GM18907 (cell line): ENCODE measurements at regions not wholly inside any gene's neighbourhood (a gene's known extent, or its start where the extent isn't known, plus 50 kb on each side); places are given as distances from the start of the nearest gene placed in this dataset.

Experiments
- ATAC-seq: cut with Tn5 transposase; IDR thresholded peaks from one replicate; pipeline ENCODE4 v1.9.1; 2021; ENCODE audit warnings: mild to moderate bottlenecking, moderate library complexity; ENCODE audit not compliant: unreplicated experiment

DNA sequence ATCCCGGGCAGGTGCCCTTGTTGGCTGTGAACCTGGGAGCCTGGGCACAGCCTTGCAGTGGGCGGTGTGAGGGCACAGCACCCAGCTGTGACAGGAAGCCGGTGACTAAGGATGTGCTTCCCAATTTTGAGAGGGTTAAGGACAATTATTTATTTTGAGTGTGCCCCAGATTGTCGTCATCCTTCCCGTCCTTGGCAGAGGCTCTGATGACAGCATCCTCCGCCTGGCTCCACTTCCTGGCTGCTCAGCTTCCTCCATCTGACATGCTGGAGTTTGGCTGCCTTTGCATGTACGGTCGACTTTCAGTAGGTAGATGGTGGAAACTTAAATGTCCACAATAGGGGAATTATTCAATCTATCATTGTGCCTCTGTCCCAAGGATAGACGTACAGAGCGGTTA, 282.4 kb upstream of the EEF2KMT start:
- no peak for ATAC-seq

DNA sequence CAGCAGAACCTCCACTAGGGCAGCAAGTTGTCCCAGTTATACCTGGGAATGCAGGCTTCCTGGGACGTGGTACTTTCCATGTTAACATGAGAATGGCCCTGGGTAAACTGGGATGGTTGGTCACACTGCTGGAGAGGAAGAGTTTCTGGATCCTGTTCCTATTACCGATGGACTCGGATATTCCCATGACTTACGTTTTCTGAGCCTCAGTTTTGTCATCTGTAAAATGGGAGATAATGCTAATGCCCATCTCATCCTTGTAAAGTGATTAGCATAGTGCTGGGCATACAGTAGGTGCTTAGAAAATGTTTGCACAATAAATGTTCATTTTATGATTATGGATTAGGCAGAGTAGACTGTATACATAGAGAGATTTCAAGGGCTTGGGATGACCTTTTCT, 280.9 kb upstream of the EEF2KMT start:
- ATAC-seq = no peak

GRCh38 chr16:5377280-5377898, 279.8 kb upstream of the EEF2KMT start:
- ATAC-seq = no peak

DNA sequence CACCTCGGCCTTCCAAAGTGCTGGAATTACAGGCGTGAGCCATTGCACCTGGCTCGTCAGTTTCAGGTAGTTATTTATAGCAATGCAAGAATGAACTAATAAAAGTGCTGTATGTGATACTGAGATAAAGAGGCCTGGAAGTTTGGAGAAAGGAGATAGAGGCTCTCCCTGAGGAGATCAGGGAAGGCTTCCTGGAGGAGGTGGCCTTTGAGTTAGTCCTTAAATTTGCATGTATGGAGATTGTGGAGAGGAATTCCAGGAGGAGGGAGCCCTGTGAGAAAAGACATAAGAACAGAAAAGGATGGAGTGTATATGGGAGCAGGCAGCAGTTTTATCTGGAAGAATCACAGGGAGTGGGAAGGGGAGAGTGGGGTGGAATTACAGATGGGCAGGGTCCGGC, 276.6 kb upstream of the EEF2KMT start:
- no peak for ATAC-seq

DNA sequence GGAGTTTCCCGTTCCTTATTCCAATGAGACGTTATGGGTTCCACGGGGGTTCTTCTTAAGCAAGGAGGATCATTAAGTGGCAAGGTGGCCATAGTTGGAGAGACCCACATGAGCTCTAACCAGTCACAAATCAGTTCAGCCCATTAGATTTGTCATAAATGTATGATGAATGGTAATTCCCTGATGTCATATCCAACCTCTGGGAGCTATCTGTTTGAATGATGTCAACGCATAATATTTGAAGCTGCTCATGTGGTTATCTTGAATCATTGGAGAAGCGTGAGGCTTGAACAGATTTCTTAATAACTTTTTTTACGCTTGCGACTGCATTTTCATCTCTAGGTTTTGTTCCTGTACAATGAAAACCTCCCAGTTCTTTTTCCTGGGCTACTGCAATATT, 270.4 kb upstream of the EEF2KMT start:
- ATAC-seq = no peak

DNA sequence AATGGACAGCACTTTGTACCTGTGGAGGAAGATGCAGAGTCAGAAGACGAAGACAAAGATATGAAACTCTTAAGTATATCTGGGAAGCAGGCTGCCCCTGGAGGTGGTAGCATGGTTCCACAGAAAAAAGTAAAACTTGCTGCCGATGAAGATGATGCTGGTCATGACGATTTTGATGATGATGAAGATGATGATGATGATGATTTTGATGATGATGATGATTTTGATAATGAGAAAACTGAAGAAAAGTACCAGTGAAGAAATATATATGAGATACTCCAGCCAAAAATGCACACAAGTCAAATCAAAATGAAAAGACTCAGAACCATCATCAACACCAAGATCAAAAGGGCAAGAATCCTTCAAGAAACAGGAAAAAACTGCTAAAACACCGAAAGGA, 268.5 kb upstream of the EEF2KMT start:
- ATAC-seq = no peak

- ATAC-seq = no peak
Measured at GRCh38 chr16:5364186-5364585, 266.6 kb upstream of the EEF2KMT start.

DNA sequence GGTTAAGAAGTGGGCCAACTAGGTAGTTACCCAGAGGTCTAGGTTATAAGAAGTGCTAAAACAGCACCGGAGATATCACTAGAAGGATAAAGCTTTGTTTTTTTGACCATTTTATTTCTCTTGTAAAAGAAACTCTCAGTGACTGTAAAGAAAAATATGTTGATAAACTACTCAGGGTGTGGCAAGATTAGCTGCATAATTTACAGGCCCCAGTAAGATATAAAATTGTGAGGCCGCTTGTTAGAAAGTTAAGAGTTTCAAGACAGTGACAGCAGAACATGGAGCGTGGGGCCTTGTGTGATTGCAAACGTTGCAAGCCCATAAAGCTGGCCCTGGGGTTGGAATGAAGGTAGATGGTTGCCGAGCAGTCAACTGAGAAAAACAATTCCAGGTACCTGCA, 263.7 kb upstream of the EEF2KMT start:
- no peak for ATAC-seq

- ATAC-seq = no peak
Measured at GRCh38 chr16:5354645-5355044, 257.1 kb upstream of the EEF2KMT start.

DNA sequence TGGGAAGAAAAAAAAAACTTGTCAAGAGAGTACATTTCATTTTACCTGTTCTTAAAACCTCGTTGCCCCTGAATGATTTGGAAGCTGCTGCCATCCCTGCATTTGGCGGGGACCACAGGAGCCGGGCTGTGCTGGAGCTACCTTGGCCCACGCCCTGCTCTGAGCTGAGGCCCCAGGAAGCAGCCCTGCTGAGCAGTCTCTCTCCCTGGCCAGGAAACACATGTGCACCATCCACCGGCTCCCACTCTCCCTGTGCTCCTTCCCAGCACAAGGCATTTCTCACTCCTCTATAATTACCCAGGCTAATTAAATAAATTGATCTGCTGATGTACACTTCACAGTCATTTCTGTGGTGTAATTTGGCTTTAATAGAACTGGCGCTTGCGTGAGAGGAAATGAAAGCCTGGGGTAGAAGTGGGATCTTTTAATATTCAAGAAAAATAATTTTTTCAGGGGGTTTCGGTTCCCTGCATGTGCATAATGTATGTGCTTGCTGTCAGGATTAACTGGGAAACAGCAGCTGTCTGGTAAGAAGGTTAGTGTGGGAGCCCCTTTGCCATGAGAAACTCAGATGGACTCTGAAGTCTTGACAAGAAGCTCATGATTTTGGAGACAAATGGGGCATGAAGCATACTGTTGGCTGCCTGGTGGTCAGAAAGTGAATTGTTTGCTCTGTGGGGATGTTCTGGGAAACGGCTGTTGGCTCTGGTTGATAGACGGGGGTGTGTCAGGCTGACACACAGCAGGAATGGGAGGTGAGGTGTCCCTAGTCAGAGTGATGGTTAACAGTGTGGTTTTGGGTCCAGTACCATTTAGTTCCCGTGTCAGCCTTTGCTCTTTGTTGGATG, 252.3 kb upstream of the EEF2KMT start:
- ATAC-seq = no peak

- ATAC-seq = no peak
Measured at GRCh38 chr16:5349101-5349500, 251.5 kb upstream of the EEF2KMT start.

DNA sequence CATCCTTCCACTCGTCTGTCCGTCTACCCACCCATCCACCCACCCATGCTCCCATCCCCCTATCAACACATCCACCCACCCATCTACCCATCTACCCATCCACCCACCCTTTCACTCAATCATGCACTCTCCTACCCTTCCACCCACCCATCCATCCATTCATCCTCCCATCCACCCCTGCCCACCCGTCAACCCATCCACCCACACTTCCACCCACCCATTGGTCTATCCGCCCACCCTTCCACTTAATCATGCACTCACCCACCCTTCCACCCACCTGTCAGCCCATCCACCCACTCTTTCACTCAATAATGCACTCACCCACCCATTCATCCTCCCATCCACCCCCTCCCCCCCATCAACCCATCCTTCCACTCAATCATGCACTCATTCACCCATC, 250.0 kb upstream of the EEF2KMT start:
- ATAC-seq = no peak

DNA sequence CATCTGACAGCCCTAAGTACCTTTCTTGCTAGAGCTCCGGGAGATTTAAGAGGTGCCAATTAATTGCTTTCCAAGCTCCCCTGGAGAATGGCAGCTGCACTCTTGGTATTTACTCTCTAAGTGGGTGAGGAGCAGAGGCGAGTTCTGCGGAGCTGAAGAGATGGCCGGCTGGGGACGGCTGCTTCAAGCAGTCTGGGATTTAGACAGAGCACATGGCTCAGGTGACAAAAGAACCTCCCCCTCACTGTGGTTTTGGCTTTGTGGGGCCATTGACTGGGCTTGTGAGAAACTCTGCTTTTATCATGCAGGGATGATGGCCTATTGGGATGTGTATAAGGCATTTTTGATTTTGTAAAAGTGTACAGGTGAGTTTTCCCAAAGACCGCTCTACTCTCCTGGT, 239.3 kb upstream of the EEF2KMT start:
- ATAC-seq = no peak

DNA sequence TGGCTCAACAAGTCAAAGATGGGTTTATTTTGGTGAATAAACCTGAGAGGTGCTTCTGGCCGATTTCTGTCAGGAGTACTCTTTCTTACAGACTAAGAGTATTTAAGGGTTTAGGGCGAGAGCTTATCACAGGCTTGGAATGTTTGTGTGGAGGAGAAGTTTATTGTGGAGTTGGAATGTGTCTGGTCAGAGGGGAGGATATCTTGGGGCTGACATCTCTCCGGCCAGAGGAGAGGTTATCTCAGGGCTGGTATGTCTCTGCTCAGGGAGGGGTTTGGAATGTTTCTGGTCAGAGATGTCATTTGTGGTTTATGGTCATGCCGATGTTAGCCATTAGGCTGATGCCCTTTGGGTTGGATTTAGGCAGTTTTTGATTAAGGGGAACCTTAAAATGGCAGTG, 236.4 kb upstream of the EEF2KMT start:
- no peak for ATAC-seq

- no peak for ATAC-seq
Measured at GRCh38 chr16:5333126-5333525, 235.5 kb upstream of the EEF2KMT start.

GRCh38 chr16:5330058-5330457, 232.5 kb upstream of the EEF2KMT start:
- ATAC-seq = no peak

DNA sequence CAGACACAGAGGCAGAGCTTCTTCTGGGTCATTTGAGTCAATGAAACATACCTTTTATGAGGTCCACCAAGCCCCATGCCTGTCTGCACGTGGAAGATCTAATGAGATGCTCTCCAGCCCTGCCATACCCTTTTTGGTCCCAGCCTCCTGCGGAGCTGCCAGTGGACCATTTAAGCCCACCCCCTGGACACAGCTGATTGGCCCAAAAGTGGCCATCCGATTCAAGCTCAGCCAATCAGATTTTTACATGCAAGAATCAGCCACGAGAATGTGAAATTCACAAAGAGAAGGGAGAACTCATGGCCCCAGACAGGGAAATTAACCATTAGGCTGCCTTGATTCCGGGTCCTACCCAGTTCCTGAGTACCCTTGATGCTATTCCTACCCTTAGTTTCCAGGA, 231.0 kb upstream of the EEF2KMT start:
- no peak for ATAC-seq

GRCh38 chr16:5326395-5326794, 228.8 kb upstream of the EEF2KMT start:
- no peak for ATAC-seq

GRCh38 chr16:5325932-5326331, 228.3 kb upstream of the EEF2KMT start:
- ATAC-seq = no peak

DNA sequence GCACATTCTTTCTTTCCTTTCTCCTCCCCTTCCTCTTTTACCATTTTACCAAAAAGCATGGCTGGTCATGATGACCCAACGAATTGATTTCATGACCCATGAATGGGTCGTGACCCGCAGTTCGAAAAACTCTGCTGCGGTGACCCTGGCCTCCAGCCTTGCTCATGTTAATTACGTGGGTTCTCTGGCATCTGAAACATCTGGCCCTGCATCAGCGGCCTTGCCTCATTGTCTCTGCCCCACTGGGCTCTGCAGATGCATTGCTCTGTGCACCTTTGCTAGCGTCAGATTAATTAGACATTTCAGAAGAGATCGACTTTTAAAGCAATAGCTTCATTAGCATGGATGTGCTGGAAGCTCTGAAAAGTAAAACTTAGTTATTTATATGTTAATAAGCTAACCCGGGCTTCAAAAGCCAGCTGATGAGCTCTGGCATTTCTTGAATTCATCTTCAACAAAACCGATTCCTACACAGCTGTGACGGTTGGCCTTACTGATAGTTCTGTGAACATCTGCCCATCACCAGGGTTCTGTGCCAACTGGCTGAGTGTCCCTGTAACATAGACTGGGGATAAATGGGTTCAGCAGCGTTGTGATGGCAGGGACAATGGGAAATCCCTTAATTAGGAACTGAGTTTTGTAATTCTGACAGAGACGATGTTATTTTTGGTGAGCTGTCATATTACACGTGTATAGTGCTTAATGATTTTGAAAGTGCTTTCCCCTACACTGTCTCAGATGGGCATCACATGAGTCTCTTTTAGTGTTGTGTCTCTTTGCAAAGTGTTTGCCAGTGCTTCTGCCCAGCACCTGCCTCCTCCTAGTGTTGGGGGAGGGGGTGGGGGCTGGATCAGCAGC, 225.9 kb upstream of the EEF2KMT start:
- ATAC-seq = no peak

DNA sequence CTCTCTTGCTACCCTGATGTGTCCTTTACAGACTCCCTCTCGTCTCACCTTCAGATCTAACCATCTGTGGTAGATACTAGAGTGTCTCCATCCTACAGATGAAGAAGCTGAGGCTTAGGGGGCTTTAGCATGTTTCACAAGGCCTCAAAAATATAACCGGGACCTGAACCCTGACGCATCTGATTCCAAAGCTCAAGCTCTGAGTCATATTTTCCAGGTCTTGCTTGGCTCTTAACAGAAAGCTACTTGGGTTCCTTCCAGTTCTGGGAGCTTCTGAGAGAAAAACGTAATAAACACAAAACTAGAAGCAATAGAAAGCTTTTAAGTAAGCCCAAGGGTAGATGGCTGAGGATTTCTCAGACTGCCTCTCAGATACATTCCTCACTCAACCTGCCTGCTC, 224.3 kb upstream of the EEF2KMT start:
- no peak for ATAC-seq

- no peak for ATAC-seq
Measured at GRCh38 chr16:5319799-5320198, 222.2 kb upstream of the EEF2KMT start.
